Fibroblast of mammary gland (primary cell): ENCODE measurements at regions not wholly inside any gene's neighbourhood (a gene's known extent, or its start where the extent isn't known, plus 50 kb on each side); places are given as distances from the start of the nearest gene placed in this dataset.

ENCODE experiments used
- DNase-seq: peaks from one replicate; pipeline ENCODE4 v3.0.0-alpha.2; 2010; ENCODE audit warnings: low read depth
- H3K4me3 ChIP-seq: 2 replicates; pipeline ENCODE4 v1.5.1; 2011; ENCODE audit warnings: low read depth, mild to moderate bottlenecking, low read length, moderate library complexity; ENCODE audit not compliant: control insufficient read depth
- TF ChIP-seq, protein P1 (sequence below): conservative IDR thresholded peaks from 2 replicates; pipeline ENCODE4 v1.5.1; 2011; ENCODE audit warnings: low read depth, low read length, inconsistent platforms; ENCODE audit not compliant: control insufficient read depth, insufficient read depth

DNA sequence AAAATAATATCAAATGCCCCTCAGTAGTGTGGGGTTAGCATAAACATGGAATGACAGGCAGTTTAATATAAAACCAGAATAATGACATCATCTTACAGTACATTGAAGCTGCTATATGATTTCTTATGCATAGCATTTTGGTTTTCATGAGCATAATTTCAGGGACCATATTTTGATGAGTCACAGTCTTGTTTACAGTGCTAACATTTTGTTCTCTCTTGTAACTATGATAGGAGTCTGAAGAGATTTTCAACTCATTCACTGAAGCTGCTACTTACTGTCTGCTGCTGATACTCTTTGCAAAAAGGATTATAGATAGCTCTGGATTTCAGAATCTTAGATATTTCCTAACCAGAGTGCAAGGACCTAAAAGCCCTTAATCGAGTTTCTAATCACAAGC, 92.6 kb upstream of the CCDC54 start:
- TF ChIP-seq, protein P1, sequence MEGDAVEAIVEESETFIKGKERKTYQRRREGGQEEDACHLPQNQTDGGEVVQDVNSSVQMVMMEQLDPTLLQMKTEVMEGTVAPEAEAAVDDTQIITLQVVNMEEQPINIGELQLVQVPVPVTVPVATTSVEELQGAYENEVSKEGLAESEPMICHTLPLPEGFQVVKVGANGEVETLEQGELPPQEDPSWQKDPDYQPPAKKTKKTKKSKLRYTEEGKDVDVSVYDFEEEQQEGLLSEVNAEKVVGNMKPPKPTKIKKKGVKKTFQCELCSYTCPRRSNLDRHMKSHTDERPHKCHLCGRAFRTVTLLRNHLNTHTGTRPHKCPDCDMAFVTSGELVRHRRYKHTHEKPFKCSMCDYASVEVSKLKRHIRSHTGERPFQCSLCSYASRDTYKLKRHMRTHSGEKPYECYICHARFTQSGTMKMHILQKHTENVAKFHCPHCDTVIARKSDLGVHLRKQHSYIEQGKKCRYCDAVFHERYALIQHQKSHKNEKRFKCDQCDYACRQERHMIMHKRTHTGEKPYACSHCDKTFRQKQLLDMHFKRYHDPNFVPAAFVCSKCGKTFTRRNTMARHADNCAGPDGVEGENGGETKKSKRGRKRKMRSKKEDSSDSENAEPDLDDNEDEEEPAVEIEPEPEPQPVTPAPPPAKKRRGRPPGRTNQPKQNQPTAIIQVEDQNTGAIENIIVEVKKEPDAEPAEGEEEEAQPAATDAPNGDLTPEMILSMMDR: no peak
- H3K4me3 ChIP-seq: no peak overlapping the region
- peak; percentile 43 for DNase-seq

DNA sequence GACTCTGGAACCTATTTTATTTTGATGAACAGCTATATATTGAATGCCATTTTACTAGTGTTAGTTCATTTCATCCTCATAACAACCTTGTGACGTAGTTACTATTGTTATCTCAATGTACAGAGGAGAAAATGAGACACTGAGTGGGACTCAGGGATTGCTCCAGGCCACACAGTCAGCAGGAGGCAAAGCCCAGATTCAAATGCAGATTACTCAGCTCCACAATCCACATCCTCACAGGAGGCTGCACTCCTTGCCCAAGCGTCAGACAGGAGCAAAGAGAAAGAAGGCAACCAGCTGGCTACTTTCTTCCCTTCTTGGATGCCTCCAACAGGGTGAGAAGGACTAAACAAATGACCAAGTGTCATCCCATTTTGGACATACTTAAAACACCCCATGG, 92.0 kb upstream of the CCDC54 start:
- TF ChIP-seq, protein P1: no peak
- peak; percentile 10 for DNase-seq
- no peak overlapping the region for H3K4me3 ChIP-seq

DNA sequence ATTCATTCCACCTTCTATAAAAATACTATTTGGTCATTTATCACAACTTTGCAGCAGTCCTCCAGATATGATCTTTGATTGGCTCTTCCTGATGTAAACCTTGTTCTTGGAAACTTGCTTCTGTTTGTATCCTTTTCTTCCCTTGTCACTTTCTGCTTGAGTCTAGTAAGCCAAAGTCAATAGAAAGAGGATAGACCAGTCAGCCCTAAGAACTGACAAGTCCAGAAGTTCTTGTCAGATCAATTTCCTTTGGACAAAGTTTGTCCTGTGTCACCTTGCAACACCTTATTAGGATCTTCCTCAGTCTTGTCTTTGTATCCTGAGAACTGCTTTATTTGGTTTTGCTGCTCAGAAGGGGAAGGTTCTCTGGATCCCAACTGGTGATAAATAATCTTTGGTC, 87.9 kb upstream of the CCDC54 start:
- TF ChIP-seq, protein P1: no peak
- no peak for DNase-seq

DNA sequence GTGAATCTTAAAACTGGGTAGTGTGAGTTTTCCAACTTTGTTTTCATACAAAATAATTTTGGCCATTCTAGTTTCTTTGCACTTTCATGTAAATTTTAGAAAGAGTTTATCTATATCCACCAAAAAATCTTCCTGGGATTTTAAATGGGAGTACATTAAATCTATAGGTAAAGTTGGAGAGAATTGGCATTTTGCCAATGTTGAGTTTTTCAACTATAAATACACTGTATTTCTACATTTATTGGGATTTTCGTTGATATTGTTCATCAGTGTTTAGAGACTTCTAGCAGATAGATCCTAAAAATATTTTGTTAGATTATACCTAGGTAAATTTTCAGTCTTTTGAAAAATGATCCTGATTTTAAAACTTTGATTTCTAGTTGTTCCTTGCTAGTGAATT, 83.1 kb upstream of the CCDC54 start:
- H3K4me3 ChIP-seq: no peak overlapping the region
- TF ChIP-seq, protein P1: no peak
- DNase-seq: no peak

More for the DNA sequence above, 87.9 kb upstream of the CCDC54 start:
- no peak overlapping the region for H3K4me3 ChIP-seq

DNA sequence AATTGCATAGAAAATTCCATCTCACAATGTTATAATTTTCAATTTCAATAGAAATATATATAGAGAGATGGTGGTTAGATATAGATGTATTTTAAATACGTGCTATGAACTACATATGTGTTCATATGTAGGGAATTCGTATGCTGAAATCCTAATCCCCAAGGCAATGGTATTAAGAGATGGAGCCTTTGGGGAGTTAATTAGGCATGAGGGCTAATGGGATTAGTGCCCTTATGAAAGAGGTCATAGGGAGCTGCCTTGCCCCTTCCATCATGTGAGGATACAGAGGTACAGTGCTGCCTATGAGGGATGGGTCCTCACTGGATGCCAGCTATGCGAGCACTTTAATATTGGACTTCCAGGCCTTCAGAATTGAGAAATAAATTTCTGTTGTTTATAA, 79.6 kb upstream of the CCDC54 start:
- no peak overlapping the region for H3K4me3 ChIP-seq
- TF ChIP-seq, protein P1: no peak
- no peak for DNase-seq

DNA sequence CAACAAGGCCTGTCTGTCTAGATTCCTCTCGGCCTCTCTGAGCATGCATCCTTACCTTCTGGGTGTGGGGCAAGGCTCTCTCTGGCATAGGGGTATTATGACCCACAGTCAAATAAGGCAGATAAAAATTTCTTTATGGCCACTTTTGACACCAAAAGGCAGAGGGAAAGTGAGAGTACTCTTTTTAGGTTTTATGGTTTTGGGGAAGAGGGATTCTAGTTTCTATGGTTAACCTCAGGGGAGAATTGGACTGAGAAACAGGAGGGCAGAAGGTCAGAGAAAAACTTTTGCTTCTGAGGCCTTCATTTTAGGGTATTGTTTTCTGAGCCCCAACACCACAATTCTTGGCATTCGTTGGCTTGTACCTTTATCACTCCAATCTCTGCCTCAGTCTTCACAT, 70.0 kb upstream of the CCDC54 start:
- TF ChIP-seq, protein P1: no peak

DNA sequence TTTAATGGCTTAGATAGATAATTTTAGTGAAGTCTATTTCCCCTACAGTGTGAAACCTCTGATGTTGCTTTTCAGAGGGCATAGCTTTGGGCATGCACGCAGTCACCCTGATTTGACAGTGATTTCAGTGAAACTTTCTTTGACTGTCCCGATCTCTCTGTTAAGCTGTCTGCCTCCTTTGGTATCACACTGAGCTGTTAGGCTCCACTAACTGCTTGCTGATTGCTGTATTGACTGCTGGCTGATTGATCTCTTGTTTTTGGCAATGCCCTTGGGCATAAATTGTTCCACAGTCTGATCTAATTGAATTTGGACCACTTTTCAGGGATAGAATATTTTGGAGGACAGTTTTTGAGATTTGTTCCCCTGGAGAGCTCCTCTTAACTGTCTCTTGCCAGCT, 68.5 kb upstream of the CCDC54 start:
- DNase-seq: no peak
- TF ChIP-seq, protein P1: no peak
- H3K4me3 ChIP-seq: no peak overlapping the region

More for the DNA sequence above, 70.0 kb upstream of the CCDC54 start:
- no peak for DNase-seq
- no peak overlapping the region for H3K4me3 ChIP-seq
